GM12874 (cell line): ENCODE measurements at regions not wholly inside any gene's neighbourhood (a gene's known extent, or its start where the extent isn't known, plus 50 kb on each side); places are given as distances from the start of the nearest gene placed in this dataset.

Source experiments
- TF ChIP-seq, protein P1 (sequence below): IDR thresholded peaks from 2 replicates; pipeline ENCODE4 v1.5.1; 2011; ENCODE audit warnings: low read depth, mild to moderate bottlenecking, control low read depth, low read length, moderate library complexity; ENCODE audit not compliant: insufficient read depth

DNA sequence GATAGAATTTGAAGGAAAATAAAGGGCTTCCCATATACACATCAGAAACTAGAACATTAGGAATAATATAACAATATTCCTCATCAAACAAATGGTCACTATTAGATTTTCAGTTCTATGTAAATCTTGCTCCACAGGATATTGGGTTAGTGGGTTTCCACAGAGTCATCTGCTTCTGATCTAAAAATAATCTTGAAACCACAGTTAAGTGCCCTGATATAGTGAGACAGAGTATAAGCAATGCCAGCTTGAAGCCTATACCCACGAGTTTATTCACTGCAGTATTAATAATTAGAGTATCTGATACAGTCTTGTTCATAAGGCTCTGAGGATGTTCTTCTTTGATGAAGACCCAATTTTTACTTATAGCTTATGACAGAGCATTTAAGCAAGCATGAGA lies 74.5 kb upstream of the ATF7IP start:
- TF ChIP-seq, protein P1, sequence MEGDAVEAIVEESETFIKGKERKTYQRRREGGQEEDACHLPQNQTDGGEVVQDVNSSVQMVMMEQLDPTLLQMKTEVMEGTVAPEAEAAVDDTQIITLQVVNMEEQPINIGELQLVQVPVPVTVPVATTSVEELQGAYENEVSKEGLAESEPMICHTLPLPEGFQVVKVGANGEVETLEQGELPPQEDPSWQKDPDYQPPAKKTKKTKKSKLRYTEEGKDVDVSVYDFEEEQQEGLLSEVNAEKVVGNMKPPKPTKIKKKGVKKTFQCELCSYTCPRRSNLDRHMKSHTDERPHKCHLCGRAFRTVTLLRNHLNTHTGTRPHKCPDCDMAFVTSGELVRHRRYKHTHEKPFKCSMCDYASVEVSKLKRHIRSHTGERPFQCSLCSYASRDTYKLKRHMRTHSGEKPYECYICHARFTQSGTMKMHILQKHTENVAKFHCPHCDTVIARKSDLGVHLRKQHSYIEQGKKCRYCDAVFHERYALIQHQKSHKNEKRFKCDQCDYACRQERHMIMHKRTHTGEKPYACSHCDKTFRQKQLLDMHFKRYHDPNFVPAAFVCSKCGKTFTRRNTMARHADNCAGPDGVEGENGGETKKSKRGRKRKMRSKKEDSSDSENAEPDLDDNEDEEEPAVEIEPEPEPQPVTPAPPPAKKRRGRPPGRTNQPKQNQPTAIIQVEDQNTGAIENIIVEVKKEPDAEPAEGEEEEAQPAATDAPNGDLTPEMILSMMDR: no peak

GRCh38 chr12:14303661-14304155 lies 61.8 kb upstream of the ATF7IP start:
- TF ChIP-seq, protein P1: no peak

GRCh38 chr12:14307004-14307403 lies 58.5 kb upstream of the ATF7IP start:
- TF ChIP-seq, protein P1: no peak

DNA sequence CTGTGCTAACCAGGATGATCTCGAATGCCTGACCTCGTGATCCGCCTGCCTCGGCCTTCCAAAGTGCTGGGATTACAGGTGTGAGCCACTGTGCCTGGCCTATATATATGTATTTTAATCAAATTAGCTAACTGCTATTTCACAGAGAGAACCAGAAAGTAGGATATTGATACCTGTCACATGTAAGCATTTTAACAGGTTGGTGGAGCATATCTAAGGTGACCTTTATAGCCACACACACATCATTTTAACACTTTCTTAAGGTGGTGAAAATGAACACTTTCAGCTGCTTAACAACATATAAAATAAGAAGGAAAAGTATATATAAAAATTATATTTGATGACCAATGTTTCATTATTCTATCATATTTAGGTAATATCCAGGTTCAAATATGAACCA lies 57.0 kb upstream of the ATF7IP start:
- TF ChIP-seq, protein P1: no peak

- TF ChIP-seq, protein P1: no peak
Measured at GRCh38 chr12:14310866-14311265, 54.6 kb upstream of the ATF7IP start.

- TF ChIP-seq, protein P1: no peak
Measured at GRCh38 chr12:14313379-14314138, 51.9 kb upstream of the ATF7IP start.

- TF ChIP-seq, protein P1: no peak
Measured at GRCh38 chr12:14314801-14315200, 50.7 kb upstream of the ATF7IP start.
